Pancreas (tissue), 10 donors: ENCODE measurements at regions not wholly inside any gene's neighbourhood (a gene's known extent, or its start where the extent isn't known, plus 50 kb on each side); places are given as distances from the start of the nearest gene placed in this dataset.

Experiments
- ATAC-seq, 4 donors: fragments of 200-7000 bp; cut with Tn5 transposase; one replicate each; pipeline versions ENCODE4 v1.8.0 to v1.9.1; 2020; ENCODE audit warnings: mild to moderate bottlenecking in 4 of 4, moderate library complexity in 4 of 4
- DNase-seq, 6 donors: peaks; one replicate each; pipeline ENCODE4 v3.0.0-alpha.2; 2020
- FAIRE-seq: peaks from 2 replicates; lab custom pipeline; 2012; peaks lifted over from hg19 to GRCh38; lab: Jason Lieb, UNC
- H3K27ac ChIP-seq, 4 donors: fragments of 200-600 bp; sonication (generic); 1 replicate in 3 of 4; 2 replicates in 1 of 4; pipeline versions ENCODE4 v1.5.0 to v1.8.0; 2020
- H3K27me3 ChIP-seq, 4 donors: fragments of 200-600 bp; one replicate each; pipeline ENCODE4 v1.8.0; 2021
- H3K36me3 ChIP-seq, 3 donors: fragments of 200-600 bp; sonication (generic) in 1 of 3; one replicate each; pipeline versions ENCODE4 v1.5.0 to v1.8.0; 2020 to 2021
- H3K4me1 ChIP-seq, 3 donors: fragments of 200-600 bp; one replicate each; pipeline ENCODE4 v1.8.0; 2021
- H3K4me3 ChIP-seq, 4 donors: fragments of 200-600 bp; sonication (generic) in 2 of 4; one replicate each; pipeline versions ENCODE4 v1.5.0 to v1.8.0; 2020 to 2021
- H3K9me3 ChIP-seq, 4 donors: fragments of 200-600 bp; one replicate each; pipeline ENCODE4 v1.8.0; 2021
- WGBS, 2 donors: extraction: QIAGEN DNeasy Blood & Tissue Kit; methylation state at CpG; one replicate each; pipeline ENCODE4 v1.1.7; 2013; 5-methylcytosine and 5-hydroxymethylcytosine counted together
- intact Hi-C, 3 donors: fragments of 100-400 bp; cut with DNase I; formaldehyde crosslinking; loops; one replicate each; pipeline versions ENCODE4 v1.11.1 to v1.14.2; 2022
- TF ChIP-seq, protein P1 (sequence below), 4 donors: fragments of 200-600 bp; sonication (generic) in 3 of 4; IDR thresholded peaks; one replicate each; pipeline versions ENCODE4 v1.5.0 to v1.8.0; 2021; ENCODE audit warnings: antibody characterized with exemption in 4 of 4
- donor health status: healthy with polysubstance abuse.
- donor health status: DM: no; HTN: no; CAD: no; lungs with moderate emphysema.
- donor health status: DM: no; HTN: no; CAD: no.
- donor health status: control.
- donor health status: control.
- donor health status: Bipolar disorder and iron deficiency.
- donor health status: DM: yes; HTN: yes; CAD: no.
- donor health status: DM: no; HTN: no; CAD: no.
- donor health status: DM: no; HTN: no; CAD: no.
- donor health status: DM: yes; HTN: yes; CAD: no.

GRCh38 chr9:93813221-93814076 lies 141.7 kb downstream of the BARX1 start:
- Histone ChIP-seq H3K36me3 (no peaks in the 10 kb centered on the region), H3K4me1 (no peaks in the 10 kb centered on the region), H3K27me3 (no peaks in the 10 kb centered on the region), H3K9me3 (no peaks in the 10 kb centered on the region), H3K4me3 (no peak overlapping the region), H3K27ac (no peak overlapping the region)
- FAIRE-seq (no peak), DNase-seq (no peak), ATAC-seq (no peak)
- WGBS, 2 donors = 58 to 66% methylated on average over 7 of the region's 7 CpGs
- TF ChIP-seq, protein P1, sequence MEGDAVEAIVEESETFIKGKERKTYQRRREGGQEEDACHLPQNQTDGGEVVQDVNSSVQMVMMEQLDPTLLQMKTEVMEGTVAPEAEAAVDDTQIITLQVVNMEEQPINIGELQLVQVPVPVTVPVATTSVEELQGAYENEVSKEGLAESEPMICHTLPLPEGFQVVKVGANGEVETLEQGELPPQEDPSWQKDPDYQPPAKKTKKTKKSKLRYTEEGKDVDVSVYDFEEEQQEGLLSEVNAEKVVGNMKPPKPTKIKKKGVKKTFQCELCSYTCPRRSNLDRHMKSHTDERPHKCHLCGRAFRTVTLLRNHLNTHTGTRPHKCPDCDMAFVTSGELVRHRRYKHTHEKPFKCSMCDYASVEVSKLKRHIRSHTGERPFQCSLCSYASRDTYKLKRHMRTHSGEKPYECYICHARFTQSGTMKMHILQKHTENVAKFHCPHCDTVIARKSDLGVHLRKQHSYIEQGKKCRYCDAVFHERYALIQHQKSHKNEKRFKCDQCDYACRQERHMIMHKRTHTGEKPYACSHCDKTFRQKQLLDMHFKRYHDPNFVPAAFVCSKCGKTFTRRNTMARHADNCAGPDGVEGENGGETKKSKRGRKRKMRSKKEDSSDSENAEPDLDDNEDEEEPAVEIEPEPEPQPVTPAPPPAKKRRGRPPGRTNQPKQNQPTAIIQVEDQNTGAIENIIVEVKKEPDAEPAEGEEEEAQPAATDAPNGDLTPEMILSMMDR (IDR thresholded peaks at IDR 0.05) = no peak
- intact Hi-C loops = no loop called here

DNA sequence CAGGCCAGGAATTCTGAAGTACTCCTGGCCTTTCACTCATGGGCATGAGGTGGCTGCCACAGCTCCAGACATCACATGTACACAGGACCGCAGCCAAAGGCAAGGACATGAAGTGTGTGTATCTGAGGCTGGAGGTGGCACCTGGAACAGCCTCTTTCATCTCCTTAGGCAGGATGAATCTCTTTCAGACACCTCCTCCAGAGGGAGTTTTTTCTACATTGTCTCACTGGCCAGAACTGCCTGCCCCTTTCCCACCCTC lies 142.8 kb downstream of the BARX1 start:
- H3K27ac ChIP-seq = no peak overlapping the region
- ATAC-seq (no peak), FAIRE-seq (no peak), DNase-seq (no peak)
- H3K4me1 ChIP-seq = no peaks in the 10 kb centered on the region
- WGBS, 2 donors = 98 to 100% methylated on average over 1 of the region's 1 CpG
- intact Hi-C loops = no loop called here
- H3K4me3 ChIP-seq = no peak overlapping the region
- H3K27me3 ChIP-seq = no peaks in the 10 kb centered on the region
- H3K36me3 ChIP-seq = no peaks in the 10 kb centered on the region
- TF ChIP-seq, protein P1 (IDR thresholded peaks at IDR 0.05) = no peak
- no peaks in the 10 kb centered on the region for H3K9me3 ChIP-seq

GRCh38 chr9:93810028-93810971 lies 144.9 kb downstream of the BARX1 start:
- intact Hi-C loops = no loop called here
- ATAC-seq = no peak

GRCh38 chr9:93809204-93809940 lies 145.8 kb downstream of the BARX1 start:
- intact Hi-C loops = no loop called here
- Histone ChIP-seq H3K4me1 (no peaks in the 10 kb centered on the region), H3K27me3 (no peaks in the 10 kb centered on the region), H3K27ac (no peak overlapping the region), H3K4me3 (no peak overlapping the region), H3K9me3 (no peaks in the 10 kb centered on the region), H3K36me3 (no peaks in the 10 kb centered on the region)
- ATAC-seq (no peak), DNase-seq (no peak), FAIRE-seq (no peak)
- 79 to 84% methylated on average over 12 of the region's 12 CpGs for WGBS, 2 donors
- TF ChIP-seq, protein P1 (IDR thresholded peaks at IDR 0.05) = no peak

More at GRCh38 chr9:93810028-93810971, 144.9 kb downstream of the BARX1 start:
- 49 to 56% methylated on average over 45 of the region's 45 CpGs for WGBS, 2 donors
- H3K36me3 ChIP-seq = no peaks in the 10 kb centered on the region
- H3K9me3 ChIP-seq = no peaks in the 10 kb centered on the region
- TF ChIP-seq, protein P1 (IDR thresholded peaks at IDR 0.05) = no peak
- no peak for FAIRE-seq
- no peaks in the 10 kb centered on the region for H3K27me3 ChIP-seq
- no peak overlapping the region for H3K27ac ChIP-seq
- no peaks in the 10 kb centered on the region for H3K4me1 ChIP-seq
- peak in 2 of 6 donors; percentile 8 to 47 for DNase-seq
- no peak overlapping the region for H3K4me3 ChIP-seq
